Fibroblast of the aortic adventitia (primary cell): ENCODE measurements at regions not wholly inside any gene's neighbourhood (a gene's known extent, or its start where the extent isn't known, plus 50 kb on each side); places are given as distances from the start of the nearest gene placed in this dataset.

Experiments
- DNase-seq: peaks from one replicate; pipeline ENCODE4 v3.0.0-alpha.2; 2010; ENCODE audit warnings: low read depth
- H3K4me3 ChIP-seq: 2 replicates; pipeline ENCODE4 v1.5.1; 2011; ENCODE audit warnings: low read depth, mild to moderate bottlenecking, control low read depth, low read length, moderate library complexity
- TF ChIP-seq, protein P1 (sequence below): IDR thresholded peaks from 2 replicates; pipeline ENCODE4 v1.5.1; 2011; ENCODE audit warnings: mild to moderate bottlenecking, low read length, control low read depth, inconsistent platforms; ENCODE audit not compliant: insufficient read depth

DNA sequence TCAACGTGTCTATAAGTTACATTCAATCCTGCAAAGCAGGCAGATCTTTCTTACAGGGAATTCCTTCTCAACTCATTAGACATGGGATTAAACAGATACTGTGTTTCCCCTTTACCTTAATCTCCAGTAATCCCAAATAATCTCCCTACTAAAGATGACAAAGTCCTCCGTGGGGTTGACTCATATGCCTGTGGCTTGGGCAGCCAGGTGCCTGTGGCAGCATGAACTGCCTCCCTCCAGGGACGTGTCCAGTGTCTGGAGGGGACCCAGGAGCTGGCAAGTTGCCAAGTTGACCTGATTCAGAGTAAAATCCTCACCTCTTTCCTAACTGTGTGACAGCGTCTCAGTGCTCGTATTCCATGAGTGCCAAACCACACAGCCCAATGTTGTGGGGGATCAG, 94.6 kb upstream of the PTCH1 start:
- no peak overlapping the region for H3K4me3 ChIP-seq
- DNase-seq = no peak
- TF ChIP-seq, protein P1, sequence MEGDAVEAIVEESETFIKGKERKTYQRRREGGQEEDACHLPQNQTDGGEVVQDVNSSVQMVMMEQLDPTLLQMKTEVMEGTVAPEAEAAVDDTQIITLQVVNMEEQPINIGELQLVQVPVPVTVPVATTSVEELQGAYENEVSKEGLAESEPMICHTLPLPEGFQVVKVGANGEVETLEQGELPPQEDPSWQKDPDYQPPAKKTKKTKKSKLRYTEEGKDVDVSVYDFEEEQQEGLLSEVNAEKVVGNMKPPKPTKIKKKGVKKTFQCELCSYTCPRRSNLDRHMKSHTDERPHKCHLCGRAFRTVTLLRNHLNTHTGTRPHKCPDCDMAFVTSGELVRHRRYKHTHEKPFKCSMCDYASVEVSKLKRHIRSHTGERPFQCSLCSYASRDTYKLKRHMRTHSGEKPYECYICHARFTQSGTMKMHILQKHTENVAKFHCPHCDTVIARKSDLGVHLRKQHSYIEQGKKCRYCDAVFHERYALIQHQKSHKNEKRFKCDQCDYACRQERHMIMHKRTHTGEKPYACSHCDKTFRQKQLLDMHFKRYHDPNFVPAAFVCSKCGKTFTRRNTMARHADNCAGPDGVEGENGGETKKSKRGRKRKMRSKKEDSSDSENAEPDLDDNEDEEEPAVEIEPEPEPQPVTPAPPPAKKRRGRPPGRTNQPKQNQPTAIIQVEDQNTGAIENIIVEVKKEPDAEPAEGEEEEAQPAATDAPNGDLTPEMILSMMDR = no peak

DNA sequence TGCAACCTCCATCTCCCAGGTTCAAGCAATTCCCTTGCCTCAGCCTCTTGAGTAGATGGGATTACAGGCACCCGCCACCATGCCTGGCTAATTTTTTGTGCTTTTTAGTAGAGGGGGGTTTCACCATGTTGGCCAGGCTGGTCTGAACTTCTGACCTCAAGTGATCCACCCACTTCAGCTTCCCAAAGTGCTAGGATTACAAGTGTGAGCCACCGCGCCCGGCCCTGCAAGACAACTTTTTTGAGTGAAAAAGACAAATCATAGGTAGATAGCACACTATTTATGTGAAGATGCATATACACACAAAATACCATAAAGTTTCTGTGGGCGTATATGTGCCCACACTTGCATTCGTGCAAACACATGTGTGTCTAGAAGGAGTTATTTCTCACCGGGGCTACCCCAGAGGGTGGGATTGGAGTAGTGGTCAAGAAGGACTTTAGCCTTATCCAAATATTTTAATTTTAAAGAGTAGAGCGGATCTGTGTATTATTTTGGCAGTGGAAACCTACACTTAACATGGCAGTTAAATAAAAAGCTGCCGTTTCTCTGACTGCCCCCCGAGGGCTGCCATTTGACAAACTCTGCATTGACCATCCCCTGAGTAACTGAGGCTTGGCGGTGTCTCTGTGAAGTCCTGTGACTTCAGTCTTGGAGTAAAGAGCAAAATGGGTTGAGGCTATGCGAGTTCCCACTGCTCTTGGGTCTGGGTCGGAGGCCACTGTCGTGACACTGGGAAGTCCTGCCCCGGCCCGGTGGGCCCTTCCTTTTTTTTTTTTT, 93.4 kb upstream of the PTCH1 start:
- no peak for DNase-seq
- TF ChIP-seq, protein P1 = no peak
- no peak overlapping the region for H3K4me3 ChIP-seq

DNA sequence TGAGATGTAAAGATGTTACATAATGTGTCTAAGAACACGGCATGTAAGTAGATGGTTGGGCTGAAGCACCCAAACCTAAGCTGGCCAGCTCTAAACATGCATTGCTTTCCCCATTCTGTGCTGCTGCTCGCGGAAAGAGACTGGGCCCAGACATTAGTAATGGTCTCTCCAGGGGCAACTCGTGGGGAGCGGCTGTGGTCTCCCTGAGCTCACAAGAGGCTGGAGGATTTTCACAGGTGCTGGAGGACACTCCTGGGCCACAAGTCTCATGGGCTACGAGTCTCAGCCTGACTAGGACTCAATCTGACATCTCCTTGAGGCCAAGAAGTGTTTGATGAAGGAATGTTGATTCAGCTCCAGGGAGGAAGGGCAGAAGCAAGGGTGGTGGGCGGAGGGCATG, 92.7 kb upstream of the PTCH1 start:
- TF ChIP-seq, protein P1 = no peak
- DNase-seq = no peak
- no peak overlapping the region for H3K4me3 ChIP-seq

DNA sequence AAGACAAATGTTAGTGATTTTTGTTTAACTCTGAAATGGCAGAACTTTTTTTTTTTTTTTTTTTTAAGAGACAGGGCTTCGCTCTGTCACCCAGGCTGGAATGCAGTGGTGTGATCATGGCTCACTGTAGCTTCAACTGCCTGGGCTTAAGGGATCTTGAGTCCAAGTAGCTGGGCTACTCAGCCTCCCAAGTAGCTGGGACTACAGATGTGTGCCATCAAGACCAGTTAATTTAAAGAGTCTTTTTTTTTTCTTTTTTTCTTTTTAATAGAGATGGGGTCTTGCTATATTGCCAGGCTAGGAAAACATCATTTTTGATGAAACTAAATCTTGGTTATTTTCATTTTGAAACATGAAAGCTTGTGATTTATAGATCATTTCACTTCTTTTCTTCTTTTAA, 91.6 kb upstream of the PTCH1 start:
- DNase-seq = no peak
- no peak overlapping the region for H3K4me3 ChIP-seq
- TF ChIP-seq, protein P1 = no peak

DNA sequence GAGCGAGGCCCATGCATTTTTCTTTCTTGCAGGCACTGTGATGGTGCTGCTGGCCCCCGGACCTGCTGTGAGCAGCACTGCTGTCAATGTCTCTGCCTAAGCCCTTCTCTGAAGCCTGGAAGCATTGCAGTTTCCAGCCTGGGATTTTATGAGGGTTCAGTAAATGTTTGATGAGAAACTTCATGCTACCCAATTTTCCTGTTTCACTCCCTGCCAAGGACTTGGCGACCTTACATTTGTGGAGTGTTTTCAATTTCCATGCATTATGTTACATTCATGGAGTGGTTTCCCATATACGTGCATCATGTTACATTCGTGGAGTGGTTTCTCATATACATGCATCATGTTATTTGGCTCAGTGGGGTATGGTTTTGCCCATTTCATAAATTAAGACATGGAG, 90.7 kb upstream of the PTCH1 start:
- TF ChIP-seq, protein P1 = no peak
- no peak overlapping the region for H3K4me3 ChIP-seq
- DNase-seq = no peak

DNA sequence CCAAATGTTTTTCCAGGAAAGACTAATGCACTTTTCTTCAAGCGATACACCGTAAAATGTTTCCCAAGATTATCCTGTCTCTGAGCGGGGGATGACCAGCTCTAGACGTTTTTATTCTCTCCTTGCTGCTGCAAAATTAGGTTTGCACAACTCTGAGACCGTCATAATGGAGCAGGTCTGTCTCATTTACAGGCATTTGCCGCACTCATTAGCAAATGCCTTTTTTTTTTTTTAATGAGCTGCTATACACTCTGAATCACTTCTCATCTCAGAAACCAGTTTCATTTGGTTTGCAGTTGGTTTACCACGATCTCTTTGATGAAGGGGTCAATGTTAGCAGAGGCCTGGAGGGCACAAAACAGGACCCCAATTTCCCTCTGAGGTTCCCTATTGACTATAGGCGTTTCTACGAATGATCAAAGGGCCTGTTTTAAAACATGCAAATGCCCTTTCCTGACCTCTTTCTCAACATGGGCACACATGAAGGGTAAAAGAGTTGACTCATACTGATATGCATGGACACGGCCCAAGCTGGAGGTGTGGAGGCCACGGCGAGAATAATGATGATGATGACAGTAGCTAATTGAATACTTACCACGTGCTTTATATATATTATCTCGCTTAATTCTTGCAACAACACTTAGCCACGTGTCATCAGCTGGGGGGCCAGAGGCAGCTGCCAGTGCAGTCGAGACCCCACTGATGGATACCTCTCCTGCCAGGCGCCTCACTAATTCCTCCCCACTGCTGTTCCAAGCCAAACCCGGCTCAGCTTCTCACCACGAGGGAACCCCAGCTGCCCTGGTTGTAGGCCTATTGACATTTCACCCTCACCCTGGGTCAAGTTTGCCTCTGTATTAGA, 89.9 kb upstream of the PTCH1 start:
- H3K4me3 ChIP-seq = no peak overlapping the region
- TF ChIP-seq, protein P1 = no peak
- DNase-seq = no peak
